GM19372 (cell line): ENCODE measurements at regions not wholly inside any gene's neighbourhood (a gene's known extent, or its start where the extent isn't known, plus 50 kb on each side); places are given as distances from the start of the nearest gene placed in this dataset.
"Not testable (repeated sequence)": the region's sequence is repeated elsewhere in the genome, so short reads cannot be mapped to it uniquely, and the experiment has no call there.

Experiments
- ATAC-seq: cut with Tn5 transposase; IDR thresholded peaks from one replicate; pipeline ENCODE4 v1.9.1; 2021; ENCODE audit warnings: mild to moderate bottlenecking, low read depth, moderate library complexity; ENCODE audit not compliant: unreplicated experiment

DNA sequence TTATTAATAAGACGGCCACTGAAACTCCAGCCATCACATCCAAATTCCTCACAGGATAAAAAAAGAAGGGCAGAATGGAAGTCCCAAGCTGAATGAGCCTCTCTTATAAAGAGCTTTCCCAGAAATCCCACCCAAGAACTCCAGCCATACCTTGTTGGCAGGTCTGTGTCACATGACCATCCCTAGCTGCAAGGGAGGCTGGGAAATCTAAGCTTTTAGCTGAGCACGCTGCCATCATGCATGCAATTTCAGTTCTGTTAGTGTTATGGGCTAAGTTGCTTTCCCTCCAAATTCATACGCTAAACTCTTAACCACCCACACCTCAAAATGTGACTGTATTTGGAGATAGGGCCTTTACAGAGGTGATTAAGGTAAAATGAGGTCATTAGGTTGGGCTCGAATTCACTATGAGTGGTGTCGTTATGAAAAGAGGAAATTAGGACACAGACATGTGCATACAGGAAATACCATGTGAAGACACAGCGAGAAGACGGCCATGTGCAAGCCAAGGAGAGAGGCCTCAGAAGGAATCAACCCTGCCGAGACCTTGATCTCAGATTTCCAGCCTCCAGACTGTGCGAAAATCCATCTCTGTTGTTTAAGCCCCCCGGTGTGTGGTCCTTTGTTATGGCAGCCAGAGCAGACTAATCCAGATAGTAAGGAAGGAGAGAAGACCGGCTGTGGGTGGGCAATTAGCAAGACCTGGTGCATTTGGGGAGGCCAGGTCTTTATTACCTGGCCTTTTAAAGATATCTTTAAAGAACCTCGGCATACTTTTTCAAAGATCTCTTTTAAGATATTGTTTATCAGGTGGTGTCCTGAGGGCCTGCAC, 317.6 kb downstream of the BCOR start:
- no peak for ATAC-seq

GRCh38 chrX:39782276-39782675, 315.5 kb downstream of the BCOR start:
- no peak for ATAC-seq

GRCh38 chrX:39787999-39788398, 309.8 kb downstream of the BCOR start:
- no peak for ATAC-seq

DNA sequence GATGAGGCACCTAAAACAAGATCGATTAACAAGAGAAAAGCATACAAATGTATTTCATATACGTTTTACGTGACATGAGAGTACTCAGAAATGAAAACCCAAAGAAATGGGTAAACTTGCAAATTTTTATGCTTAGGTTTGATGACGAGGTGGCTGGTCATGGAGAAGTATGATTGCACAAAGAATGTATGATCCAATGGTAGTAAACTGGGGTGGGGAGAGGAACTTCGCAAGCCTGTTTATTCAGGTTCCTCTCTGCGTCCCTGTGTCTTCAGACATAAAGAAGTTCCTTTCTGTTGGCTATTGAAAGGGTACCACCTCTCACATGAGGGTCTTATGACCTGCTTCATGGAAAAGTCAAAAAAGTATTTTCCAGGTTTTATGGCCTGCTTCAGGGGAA, 309.2 kb downstream of the BCOR start:
- no peak for ATAC-seq

DNA sequence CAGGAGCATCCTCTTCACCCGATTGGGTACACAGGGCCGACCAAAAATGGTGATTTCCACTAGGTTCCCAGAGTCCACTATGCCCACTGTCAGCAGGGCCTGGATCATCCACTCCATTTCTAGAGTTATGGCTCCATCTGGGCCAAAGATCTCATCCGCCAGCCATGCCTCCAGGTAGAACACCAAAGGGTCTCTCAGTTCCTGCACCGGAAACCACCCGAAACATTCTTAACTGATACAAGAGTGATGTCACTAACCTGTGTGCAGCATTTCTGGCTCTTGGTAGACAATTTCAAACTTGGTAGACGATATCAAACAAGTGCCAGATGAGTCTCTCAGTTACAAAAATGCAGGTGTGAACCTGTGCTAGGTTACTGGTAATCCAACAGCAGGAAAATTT, 306.1 kb downstream of the BCOR start:
- no peak for ATAC-seq

DNA sequence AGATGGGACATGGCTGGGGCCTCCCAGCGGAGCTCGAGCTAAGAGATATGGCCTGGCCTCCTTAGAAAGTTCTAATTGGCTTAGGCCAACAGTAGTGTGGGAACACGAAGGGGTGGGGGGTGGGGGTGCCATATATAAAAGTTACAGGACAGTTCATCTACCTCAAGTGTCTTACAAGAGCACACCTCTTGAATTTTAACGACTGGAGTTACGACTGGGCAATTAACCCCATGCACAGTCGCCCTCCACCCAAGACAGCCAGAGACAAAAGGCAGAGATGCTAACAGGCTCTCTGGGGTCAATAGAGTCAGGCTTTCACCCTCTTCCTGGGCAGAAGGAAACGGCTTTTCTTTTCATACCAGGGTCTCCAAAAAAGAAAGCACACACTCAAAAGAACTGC, 302.2 kb downstream of the BCOR start:
- ATAC-seq: no peak

- no peak for ATAC-seq
Measured at GRCh38 chrX:39796856-39797255, 300.9 kb downstream of the BCOR start.

DNA sequence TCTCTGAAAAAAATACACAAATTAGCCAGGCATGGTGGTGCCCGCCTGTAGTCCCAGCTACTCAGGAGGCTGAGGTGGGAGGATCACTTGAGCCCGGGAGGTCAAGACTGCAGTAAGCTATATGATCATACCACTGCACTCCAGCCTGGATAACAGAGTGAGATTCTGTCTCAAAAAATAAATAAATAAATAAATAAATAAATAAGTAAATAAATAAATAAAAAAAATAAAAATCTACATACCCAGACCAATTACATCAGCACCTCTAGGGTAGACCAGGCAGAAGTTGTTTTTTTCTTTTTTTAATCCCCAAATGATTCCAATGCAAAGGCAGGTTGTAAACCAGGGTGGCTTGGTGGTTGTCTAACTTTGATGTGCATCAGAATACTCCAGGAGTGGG, 299.3 kb downstream of the BCOR start:
- ATAC-seq: not testable (repeated sequence)

- ATAC-seq: no peak
Measured at GRCh38 chrX:39802354-39802753, 295.4 kb downstream of the BCOR start.

DNA sequence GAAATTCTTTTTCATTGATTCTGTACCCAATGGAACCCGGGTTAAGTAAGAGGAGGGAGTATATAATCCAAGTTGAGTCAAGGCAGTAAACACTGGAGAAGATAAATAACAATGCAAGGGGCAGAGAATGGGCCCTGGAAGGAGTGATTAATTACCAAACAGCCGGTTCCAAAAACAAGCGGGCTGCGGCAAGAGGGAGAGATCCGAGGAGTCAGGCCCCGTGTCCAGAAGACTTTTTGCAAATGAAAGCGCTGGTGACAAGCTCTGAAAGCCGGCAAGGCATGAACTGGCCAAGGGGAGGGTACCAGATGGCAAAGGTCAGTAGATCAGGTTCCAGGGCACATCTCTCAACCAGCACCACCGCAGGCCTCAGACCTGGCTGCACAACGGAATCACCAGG, 294.9 kb downstream of the BCOR start:
- no peak for ATAC-seq

GRCh38 chrX:39805022-39805421, 292.7 kb downstream of the BCOR start:
- ATAC-seq: no peak

- no peak for ATAC-seq
Measured at GRCh38 chrX:39805825-39806224, 291.9 kb downstream of the BCOR start.

DNA sequence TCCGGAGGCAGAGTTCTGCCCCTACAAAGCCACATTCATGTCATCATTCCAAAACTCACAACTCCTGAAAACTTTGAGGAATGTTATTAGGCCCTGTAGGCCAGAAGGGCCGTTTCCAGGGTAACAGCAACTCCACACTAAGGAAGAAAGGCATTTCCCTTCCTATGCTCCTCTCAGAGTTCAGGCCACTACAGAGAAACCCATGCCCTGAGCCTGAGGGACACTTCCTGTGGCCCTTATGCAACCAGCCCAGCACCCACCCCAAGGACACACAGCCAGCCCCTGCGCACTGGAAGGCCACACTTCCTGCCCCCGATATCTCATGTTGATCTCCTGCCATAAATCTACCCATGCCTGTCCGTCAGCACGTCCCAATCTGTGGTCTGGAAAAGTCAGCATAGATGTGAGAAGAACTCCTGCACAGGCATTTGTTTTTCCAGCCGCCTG, 289.3 kb downstream of the BCOR start:
- no peak for ATAC-seq

DNA sequence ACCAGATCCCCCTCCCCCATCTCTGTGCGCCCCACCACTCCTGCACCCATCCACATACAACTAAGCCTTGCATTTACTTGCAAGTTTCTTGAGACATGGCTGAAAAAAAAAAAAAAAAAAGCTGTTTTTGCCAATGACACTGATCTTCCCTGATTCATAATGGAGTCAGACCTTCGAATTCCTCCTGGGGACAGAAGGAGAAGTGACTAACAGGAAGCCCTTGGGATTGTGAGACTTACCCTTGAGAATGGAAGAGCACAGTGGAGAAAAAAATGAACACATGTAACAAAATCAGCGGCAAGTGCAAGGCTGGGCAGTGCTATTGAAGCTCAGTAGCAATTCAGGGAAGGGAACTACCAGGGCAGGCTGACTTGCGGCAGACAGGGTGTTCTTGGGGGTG, 288.4 kb downstream of the BCOR start:
- ATAC-seq: no peak

DNA sequence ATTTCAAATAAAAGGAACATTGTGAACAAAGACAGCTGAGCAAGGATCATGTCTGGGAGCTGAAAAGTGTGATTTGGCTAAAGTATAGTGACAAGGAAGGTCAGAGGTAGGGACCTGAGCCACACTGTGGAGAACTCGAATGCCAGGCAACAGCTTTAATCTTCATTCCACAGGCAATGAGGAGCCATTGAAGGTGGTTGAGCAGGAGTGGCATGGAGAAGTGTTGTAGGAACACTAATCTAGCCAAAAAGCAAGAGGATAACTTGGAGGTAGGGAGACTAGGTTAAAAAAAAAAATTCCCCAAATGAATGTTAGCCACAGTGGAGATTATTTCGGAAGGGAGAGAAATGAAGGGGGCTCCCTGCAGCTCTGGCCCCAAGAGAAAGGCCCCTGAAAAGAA, 286.9 kb downstream of the BCOR start:
- ATAC-seq: no peak

- no peak for ATAC-seq
Measured at GRCh38 chrX:39811376-39811775, 286.4 kb downstream of the BCOR start.

DNA sequence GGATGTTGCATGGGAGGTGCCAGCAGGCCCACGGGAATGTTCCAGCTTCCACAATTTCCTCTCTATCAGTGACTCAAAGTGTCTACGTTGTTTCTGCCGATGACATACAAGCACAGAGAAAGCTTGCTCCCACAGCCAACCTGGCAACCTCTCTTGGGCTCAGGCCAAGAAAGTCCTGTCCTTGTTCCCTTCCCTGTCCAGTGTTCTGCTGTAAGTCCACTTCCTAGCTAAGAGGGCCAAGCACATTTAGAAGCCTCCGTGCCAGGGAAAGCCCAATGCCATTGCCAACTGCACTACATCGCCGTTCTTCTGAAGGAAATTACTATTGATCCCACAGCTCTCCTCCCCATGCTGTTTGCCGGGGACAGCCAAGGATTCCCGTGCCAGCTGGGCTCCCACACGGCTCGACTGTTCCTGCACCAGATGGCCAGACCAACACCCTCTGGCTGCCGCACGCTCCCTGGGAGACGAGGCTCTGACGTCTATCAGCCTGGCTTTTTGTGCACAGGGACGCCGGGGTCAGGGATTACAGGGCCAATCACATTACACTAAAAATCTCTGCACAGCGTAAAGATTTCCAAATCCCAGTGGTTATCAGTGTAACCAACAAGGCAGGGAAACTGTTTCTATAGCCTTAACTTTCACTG, 284.0 kb downstream of the BCOR start:
- no peak for ATAC-seq

DNA sequence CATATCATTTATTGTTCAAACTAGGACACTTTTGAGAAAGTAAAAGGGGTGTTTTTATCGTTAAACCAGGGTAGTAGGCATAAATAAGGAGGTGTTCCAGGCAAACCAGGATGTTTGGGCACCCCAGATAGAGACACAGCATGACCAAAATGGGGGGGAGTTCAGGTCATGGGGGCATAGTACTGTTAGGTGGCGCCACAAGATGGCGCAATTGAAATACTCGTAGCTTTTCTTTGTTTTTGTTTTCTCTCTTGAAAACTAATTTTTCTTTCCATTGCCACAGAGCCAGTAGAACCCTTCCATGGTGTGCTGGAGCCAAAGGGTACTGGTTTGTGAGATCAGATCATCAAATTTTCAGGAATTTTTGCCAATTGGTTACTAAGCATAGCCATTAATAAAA, 283.4 kb downstream of the BCOR start:
- no peak for ATAC-seq

GRCh38 chrX:39815631-39816030, 282.1 kb downstream of the BCOR start:
- ATAC-seq: no peak

- no peak for ATAC-seq
Measured at GRCh38 chrX:39816871-39817731, 280.7 kb downstream of the BCOR start.
